ENCODE measurements at regions not wholly inside any gene's neighbourhood (a gene's known extent, or its start where the extent isn't known, plus 50 kb on each side); places are given as distances from the start of the nearest gene placed in this dataset.
"Not testable (repeated sequence)": the region's sequence is repeated elsewhere in the genome, so short reads cannot be mapped to it uniquely, and the experiment has no call there.

DNA sequence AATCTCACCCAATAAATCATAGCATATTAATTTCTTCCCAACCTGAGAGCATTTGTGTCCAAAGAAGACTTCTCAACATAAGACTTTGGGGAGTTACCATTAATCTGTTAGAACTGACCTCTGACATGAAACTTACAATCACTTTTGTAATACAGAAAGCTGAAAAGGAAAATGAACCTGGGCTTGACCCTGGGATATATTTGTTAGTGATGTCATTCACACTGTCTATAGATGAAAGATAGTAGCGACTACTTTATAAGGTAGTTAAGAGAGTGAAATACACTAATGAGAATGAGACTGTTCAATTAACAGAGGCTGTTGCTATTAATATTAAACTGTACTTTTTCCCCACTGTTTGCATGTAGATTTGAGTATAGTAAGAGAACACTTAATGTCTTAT lies 1334.8 kb upstream of the TMEM132C start:
- Histone ChIP-seq H3K9me3 (ENCODE audit: low read depth) (no peaks in the 10 kb centered on the region), H3K36me3 (no peaks in the 10 kb centered on the region), H3K4me1 (ENCODE audit: low read depth) (no peaks in the 10 kb centered on the region), H3K4me3 (no peak overlapping the region), H3K27ac (no peak overlapping the region), H3K27me3 (no peaks in the 10 kb centered on the region)
- no peak for DNase-seq (ENCODE audit: low read depth in 1 of 2, low spot score in 1 of 2)
- TF ChIP-seq, protein P1, sequence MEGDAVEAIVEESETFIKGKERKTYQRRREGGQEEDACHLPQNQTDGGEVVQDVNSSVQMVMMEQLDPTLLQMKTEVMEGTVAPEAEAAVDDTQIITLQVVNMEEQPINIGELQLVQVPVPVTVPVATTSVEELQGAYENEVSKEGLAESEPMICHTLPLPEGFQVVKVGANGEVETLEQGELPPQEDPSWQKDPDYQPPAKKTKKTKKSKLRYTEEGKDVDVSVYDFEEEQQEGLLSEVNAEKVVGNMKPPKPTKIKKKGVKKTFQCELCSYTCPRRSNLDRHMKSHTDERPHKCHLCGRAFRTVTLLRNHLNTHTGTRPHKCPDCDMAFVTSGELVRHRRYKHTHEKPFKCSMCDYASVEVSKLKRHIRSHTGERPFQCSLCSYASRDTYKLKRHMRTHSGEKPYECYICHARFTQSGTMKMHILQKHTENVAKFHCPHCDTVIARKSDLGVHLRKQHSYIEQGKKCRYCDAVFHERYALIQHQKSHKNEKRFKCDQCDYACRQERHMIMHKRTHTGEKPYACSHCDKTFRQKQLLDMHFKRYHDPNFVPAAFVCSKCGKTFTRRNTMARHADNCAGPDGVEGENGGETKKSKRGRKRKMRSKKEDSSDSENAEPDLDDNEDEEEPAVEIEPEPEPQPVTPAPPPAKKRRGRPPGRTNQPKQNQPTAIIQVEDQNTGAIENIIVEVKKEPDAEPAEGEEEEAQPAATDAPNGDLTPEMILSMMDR (IDR thresholded peaks at IDR 0.05; ENCODE audit: low read depth, low read length) = no peak

DNA sequence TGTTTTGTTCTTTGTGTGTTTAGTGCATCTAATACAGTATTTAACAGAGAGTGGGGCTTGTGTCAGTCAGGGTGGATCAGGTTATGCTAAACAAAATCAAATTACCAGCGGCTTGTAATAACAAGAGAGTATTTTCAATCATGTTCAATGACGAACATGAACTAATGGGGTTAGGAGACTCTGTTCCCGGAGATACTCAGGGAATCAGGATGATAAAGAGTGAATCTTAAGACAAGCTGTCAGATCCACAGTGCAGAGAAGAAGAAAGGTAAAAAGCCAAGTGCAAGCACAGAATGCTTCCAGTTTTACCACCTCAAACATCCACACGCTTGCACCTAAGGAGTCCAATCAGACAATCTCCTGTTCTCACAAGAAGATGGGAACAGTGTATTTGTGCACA lies 1331.5 kb upstream of the TMEM132C start:
- H3K9me3 ChIP-seq (ENCODE audit: low read depth) = no peaks in the 10 kb centered on the region
- H3K27ac ChIP-seq = no peak overlapping the region
- no peaks in the 10 kb centered on the region for H3K4me1 ChIP-seq (ENCODE audit: low read depth)
- TF ChIP-seq, protein P1 (IDR thresholded peaks at IDR 0.05; ENCODE audit: low read depth, low read length) = no peak
- DNase-seq (ENCODE audit: low read depth in 1 of 2, low spot score in 1 of 2) = no peak
- H3K4me3 ChIP-seq = no peak overlapping the region
- no peaks in the 10 kb centered on the region for H3K27me3 ChIP-seq
- no peaks in the 10 kb centered on the region for H3K36me3 ChIP-seq

DNA sequence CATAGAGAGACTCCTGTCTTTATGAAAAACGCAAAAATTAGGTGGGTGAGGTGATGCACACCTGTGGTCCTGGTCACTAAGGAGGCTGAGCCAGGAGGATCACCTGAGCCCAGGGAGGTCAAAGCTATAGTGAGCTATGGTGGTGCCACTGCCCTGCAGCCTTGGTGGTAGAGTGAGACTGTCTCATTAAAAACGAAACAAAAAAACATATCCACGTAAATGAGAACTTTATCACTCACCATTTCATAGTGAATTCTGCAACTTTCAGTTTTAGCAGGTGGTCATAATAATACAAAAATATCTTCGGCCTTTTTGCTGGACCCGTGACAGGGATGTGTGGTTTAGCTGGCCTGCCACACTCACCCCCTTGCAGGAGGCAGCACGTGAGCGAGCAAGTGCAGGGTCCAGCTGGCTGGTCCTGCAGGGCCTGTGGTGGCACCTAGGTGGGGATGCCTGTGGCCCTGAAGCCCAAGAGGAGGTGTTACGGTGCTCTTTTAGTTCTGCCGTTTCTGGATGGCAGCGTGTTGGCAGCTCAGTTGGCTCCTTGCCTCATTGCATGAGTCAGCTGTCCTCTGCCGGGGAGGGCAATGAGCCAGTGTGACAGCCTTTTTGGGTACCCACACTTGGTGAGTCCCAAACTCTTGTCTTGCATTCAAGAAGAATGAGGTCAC lies 1330.7 kb upstream of the TMEM132C start:
- DNase-seq (ENCODE audit: low read depth in 1 of 2, low spot score in 1 of 2) = no peak
- no peaks in the 10 kb centered on the region for H3K36me3 ChIP-seq
- TF ChIP-seq, protein P1 (IDR thresholded peaks at IDR 0.05; ENCODE audit: low read depth, low read length) = no peak
- no peak overlapping the region for H3K4me3 ChIP-seq
- H3K27ac ChIP-seq = no peak overlapping the region
- no peaks in the 10 kb centered on the region for H3K27me3 ChIP-seq
- no peaks in the 10 kb centered on the region for H3K9me3 ChIP-seq (ENCODE audit: low read depth)
- H3K4me1 ChIP-seq (ENCODE audit: low read depth) = no peaks in the 10 kb centered on the region

DNA sequence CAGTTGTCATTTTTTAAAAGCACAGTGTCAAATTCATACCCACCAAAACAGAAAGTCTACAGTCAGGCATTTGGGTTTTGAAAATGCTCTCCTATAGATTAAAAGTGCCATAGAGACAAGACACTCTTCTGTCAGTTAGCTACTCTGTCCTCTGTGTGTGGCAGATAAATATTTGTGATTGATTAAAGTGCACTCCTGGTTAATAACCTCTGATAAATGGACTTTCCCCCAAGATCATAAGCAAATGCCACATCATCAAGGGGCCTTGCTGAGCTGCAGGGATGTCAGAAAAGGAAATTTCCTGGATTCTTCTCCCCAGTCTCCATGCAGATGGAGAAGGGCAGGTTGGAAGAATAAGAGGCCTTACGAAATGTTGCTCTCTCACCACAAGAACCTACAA lies 1329.5 kb upstream of the TMEM132C start:
- no peaks in the 10 kb centered on the region for H3K36me3 ChIP-seq
- no peak overlapping the region for H3K4me3 ChIP-seq
- no peaks in the 10 kb centered on the region for H3K27me3 ChIP-seq
- DNase-seq (ENCODE audit: low read depth in 1 of 2, low spot score in 1 of 2) = no peak
- no peak overlapping the region for H3K27ac ChIP-seq
- no peaks in the 10 kb centered on the region for H3K9me3 ChIP-seq (ENCODE audit: low read depth)
- TF ChIP-seq, protein P1 (IDR thresholded peaks at IDR 0.05; ENCODE audit: low read depth, low read length) = no peak
- no peaks in the 10 kb centered on the region for H3K4me1 ChIP-seq (ENCODE audit: low read depth)

DNA sequence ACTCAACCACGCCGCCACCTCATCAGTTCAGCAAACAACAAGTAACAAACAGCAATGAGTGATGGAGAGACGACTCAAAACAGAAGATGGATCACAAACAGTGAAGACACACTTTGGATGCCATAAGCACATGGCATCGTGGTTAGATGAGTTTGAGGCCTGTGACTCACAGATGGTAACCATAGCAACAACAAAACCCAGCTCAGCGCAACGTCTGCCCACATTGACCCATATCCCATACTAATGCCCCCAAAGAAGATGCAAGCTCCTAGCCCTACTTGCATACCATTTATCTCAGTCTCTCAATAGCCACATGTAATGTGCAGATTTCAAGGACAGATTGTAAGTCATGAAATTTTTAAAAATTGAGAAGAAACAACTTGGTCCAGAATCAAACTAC lies 1322.3 kb upstream of the TMEM132C start:
- Histone ChIP-seq H3K4me3 (no peak overlapping the region), H3K36me3 (no peaks in the 10 kb centered on the region), H3K27me3 (no peaks in the 10 kb centered on the region), H3K9me3 (ENCODE audit: low read depth) (no peaks in the 10 kb centered on the region), H3K27ac (no peak overlapping the region), H3K4me1 (ENCODE audit: low read depth) (no peaks in the 10 kb centered on the region)
- no peak for DNase-seq (ENCODE audit: low read depth in 1 of 2, low spot score in 1 of 2)
- TF ChIP-seq, protein P1 (IDR thresholded peaks at IDR 0.05; ENCODE audit: low read depth, low read length) = no peak

DNA sequence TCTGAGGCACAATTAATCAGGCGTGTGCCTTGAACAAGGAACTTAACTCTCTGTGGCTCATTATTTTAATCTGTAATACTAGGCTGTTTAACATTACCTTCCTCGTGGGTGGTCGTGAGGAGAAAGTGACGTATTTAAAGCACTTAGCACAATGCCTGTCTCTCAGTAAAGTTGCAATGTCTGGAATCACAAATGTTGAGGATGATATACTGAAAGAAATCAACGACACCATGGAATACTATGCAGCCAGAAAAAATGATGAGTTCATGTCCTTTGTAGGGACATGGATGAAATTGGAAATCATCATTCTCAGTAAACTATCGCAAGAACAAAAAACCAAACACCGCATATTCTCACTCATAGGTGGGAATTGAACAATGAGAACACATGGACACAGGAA lies 1320.0 kb upstream of the TMEM132C start:
- H3K4me3 ChIP-seq; H3K4me1 ChIP-seq (ENCODE audit: low read depth); H3K27me3 ChIP-seq; H3K36me3 ChIP-seq; DNase-seq (ENCODE audit: low read depth in 1 of 2, low spot score in 1 of 2); H3K27ac ChIP-seq; H3K9me3 ChIP-seq (ENCODE audit: low read depth): not testable (repeated sequence)
